AG04450 (cell line): ENCODE measurements at regions not wholly inside any gene's neighbourhood (a gene's known extent, or its start where the extent isn't known, plus 50 kb on each side); places are given as distances from the start of the nearest gene placed in this dataset.

Source experiments
- CTCF ChIA-PET: fragments of 300-600, 350-600 bp; formaldehyde crosslinking; extraction: SDS; loops from one replicate; lab custom pipeline; 2022; ENCODE audit warnings: antibody characterized with exemption, inconsistent platforms; lab: Charles Lee
- POLR2A ChIA-PET: fragments of 350-600 bp; formaldehyde crosslinking; extraction: SDS; loops from one replicate; lab custom pipeline; 2021; ENCODE audit warnings: antibody characterized with exemption, inconsistent platforms; lab: Yijun Ruan, JAX
- DNase-seq: peaks from one replicate; pipeline ENCODE4 v3.0.0-alpha.2; 2011; ENCODE audit warnings: low read depth, low spot score
- H3K27ac ChIP-seq: one replicate; pipeline ENCODE4 v1.5.1; 2012; ENCODE audit warnings: low read depth, low read length, control low read depth
- H3K27me3 ChIP-seq: one replicate; pipeline ENCODE4 v1.6.0; 2012; ENCODE audit warnings: low read length; ENCODE audit not compliant: control insufficient read depth, insufficient read depth
- H3K4me3 ChIP-seq: 2 replicates; pipeline ENCODE4 v1.5.1; 2011; ENCODE audit warnings: mild to moderate bottlenecking, low read depth, low read length, control low read depth
- H3K9me3 ChIP-seq: 2 replicates; pipeline ENCODE4 v1.5.1; 2012; ENCODE audit warnings: low read length; ENCODE audit not compliant: control insufficient read depth, insufficient read depth
- TF ChIP-seq, protein P1 (sequence below): IDR thresholded peaks from 2 replicates; pipeline ENCODE4 v1.5.1; 2011; ENCODE audit warnings: low read depth, low read length, control low read depth, inconsistent platforms

- TF ChIP-seq, protein P1, sequence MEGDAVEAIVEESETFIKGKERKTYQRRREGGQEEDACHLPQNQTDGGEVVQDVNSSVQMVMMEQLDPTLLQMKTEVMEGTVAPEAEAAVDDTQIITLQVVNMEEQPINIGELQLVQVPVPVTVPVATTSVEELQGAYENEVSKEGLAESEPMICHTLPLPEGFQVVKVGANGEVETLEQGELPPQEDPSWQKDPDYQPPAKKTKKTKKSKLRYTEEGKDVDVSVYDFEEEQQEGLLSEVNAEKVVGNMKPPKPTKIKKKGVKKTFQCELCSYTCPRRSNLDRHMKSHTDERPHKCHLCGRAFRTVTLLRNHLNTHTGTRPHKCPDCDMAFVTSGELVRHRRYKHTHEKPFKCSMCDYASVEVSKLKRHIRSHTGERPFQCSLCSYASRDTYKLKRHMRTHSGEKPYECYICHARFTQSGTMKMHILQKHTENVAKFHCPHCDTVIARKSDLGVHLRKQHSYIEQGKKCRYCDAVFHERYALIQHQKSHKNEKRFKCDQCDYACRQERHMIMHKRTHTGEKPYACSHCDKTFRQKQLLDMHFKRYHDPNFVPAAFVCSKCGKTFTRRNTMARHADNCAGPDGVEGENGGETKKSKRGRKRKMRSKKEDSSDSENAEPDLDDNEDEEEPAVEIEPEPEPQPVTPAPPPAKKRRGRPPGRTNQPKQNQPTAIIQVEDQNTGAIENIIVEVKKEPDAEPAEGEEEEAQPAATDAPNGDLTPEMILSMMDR = no peak
- CTCF ChIA-PET = no interaction called here
- POLR2A ChIA-PET = no interaction called here
- H3K9me3 ChIP-seq = no peaks in the 10 kb centered on the region
- DNase-seq = no peak
- H3K27me3 ChIP-seq = no peaks in the 10 kb centered on the region
- no peak overlapping the region for H3K4me3 ChIP-seq
- H3K27ac ChIP-seq = no peak overlapping the region
These were observed 253.3 kb upstream of the SUCLG2 start for GRCh38 chr3:67907735-67908134.

GRCh38 chr3:67906261-67906660 lies 251.8 kb upstream of the SUCLG2 start:
- TF ChIP-seq, protein P1 = no peak
- CTCF ChIA-PET = no interaction called here
- Histone ChIP-seq H3K4me3 (no peak overlapping the region), H3K9me3 (no peaks in the 10 kb centered on the region), H3K27me3 (no peaks in the 10 kb centered on the region), H3K27ac (no peak overlapping the region)
- no peak for DNase-seq
- POLR2A ChIA-PET = no interaction called here

DNA sequence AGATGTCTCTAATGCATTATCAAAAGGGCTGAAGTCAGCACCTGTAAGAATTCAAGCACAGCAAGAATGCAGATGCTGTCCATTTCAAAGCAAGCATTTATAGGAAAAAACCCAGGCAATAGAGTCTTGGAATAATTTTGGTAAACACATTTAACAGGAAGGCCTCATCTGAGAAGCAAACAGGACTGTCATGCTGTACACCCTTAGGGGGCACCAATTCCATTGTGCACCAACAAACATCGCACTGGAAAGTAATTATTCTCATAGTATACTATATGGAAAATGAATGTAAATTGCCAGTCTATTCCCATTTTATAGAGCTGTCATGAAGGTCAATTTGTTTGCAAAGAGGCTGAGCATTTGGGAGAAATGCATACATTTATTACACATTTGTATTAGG lies 247.3 kb upstream of the SUCLG2 start:
- CTCF ChIA-PET = no interaction called here
- TF ChIP-seq, protein P1 = no peak
- POLR2A ChIA-PET = no interaction called here
- no peak for DNase-seq
- no peak overlapping the region for H3K4me3 ChIP-seq
- H3K9me3 ChIP-seq = no peaks in the 10 kb centered on the region
- H3K27ac ChIP-seq = no peak overlapping the region
- no peaks in the 10 kb centered on the region for H3K27me3 ChIP-seq

DNA sequence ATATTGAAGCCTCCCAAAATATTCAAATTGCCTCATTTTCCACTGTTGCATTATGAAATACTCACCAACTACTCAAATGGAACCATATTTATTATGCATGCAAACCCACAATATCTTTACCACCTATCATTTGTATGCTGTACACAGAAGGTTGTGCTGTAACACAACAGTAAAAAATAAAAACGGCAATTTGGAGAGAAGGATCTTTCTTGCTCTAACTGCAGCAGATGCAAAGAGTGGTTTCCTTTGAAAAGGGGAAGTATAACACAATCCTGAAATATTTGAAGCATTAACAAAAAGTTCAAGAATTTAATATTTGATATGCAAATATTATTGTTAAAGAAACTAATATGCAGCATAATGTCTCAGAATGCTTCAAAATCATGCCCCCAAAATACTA lies 244.5 kb upstream of the SUCLG2 start:
- TF ChIP-seq, protein P1 = no peak
- no peak overlapping the region for H3K27ac ChIP-seq
- H3K27me3 ChIP-seq = no peaks in the 10 kb centered on the region
- no peaks in the 10 kb centered on the region for H3K9me3 ChIP-seq
- ChIA-PET CTCF (no interaction called here), POLR2A (no interaction called here)
- DNase-seq = no peak
- no peak overlapping the region for H3K4me3 ChIP-seq

DNA sequence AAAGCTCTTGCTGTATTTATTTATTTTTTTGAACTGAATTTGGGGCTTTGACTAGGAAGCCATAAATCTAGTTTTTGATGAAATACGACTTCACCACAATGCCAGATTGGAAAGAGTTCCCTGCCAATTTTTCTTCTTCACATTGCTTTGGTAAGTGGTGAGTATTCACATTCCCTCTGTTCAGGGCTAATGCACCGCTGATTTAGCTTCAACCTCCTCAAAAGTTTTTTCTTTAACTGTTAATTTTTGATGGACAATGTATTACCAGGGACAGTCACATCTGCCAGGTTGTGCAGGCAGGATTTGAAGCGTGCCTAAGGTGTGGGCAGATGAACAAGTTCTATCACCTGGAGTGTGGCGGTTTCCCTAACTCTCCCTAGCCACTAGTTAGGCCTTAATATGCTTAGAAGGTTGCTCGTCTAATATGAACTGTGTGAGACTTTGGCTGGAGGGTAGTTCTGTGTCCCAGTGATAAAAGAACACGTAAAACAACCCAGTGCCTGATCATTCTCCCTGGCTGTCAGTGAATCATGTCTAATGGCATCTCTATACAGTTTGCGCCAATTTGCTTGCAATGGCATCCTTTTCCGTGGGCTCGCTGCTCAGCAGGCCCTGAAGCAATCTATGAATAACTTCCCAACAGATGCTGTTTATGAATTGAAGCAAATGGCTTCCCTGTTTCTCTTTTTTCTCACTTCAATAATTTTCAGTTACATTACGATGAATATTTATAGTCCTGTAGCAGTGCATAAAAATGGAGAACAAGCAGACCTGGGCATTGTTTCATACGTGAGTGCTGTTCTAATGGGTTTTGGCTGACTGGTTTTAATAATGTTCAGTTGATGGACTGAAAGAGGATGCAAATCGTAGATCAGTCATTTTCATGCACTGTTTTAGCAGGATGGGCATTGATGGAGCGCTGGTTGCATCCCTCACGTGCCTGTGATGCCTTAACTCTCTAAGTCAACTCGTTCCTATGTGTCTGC lies 243.2 kb upstream of the SUCLG2 start:
- H3K9me3 ChIP-seq = no peaks in the 10 kb centered on the region
- DNase-seq = no peak
- H3K4me3 ChIP-seq = no peak overlapping the region
- no peaks in the 10 kb centered on the region for H3K27me3 ChIP-seq
- ChIA-PET CTCF (no interaction called here), POLR2A (no interaction called here)
- no peak overlapping the region for H3K27ac ChIP-seq
- TF ChIP-seq, protein P1 = no peak
